ENCODE measurements at regions not wholly inside any gene's neighbourhood (a gene's known extent, or its start where the extent isn't known, plus 50 kb on each side); places are given as distances from the start of the nearest gene placed in this dataset.
A peak's percentile ranks its signal among the peaks of the same experiment; 100 is the strongest.
"Not testable (repeated sequence)": the region's sequence is repeated elsewhere in the genome, so short reads cannot be mapped to it uniquely, and the experiment has no call there.

- FAIRE-seq (no peak), DNase-seq (ENCODE audit: low spot score) (no peak)
These were observed 55.9 kb upstream of the ALB start for GRCh38 chr4:73348185-73348584.

- no peak for DNase-seq (ENCODE audit: low spot score)
- FAIRE-seq: no peak
These were observed 56.6 kb upstream of the ALB start for GRCh38 chr4:73347497-73347896.

GRCh38 chr4:73345399-73345975, 58.6 kb upstream of the ALB start:
- FAIRE-seq (no peak), DNase-seq (ENCODE audit: low spot score) (no peak)

GRCh38 chr4:73344106-73344505, 60.0 kb upstream of the ALB start:
- FAIRE-seq (no peak), DNase-seq (ENCODE audit: low spot score) (no peak)

- FAIRE-seq (no peak), DNase-seq (ENCODE audit: low spot score) (no peak)
These were observed 60.7 kb upstream of the ALB start for GRCh38 chr4:73343432-73343831.

GRCh38 chr4:73341454-73341853, 62.6 kb upstream of the ALB start:
- peak; percentile 82 for FAIRE-seq

GRCh38 chr4:73340917-73341316, 63.2 kb upstream of the ALB start:
- no peak for FAIRE-seq
- no peak for DNase-seq (ENCODE audit: low spot score)

More at GRCh38 chr4:73341454-73341853, 62.6 kb upstream of the ALB start:
- DNase-seq (ENCODE audit: low spot score): peak; percentile 58

GRCh38 chr4:73335679-73336078, 68.4 kb upstream of the ALB start:
- DNase-seq (ENCODE audit: low spot score): no peak
- no peak for FAIRE-seq

GRCh38 chr4:73332012-73332411, 72.1 kb upstream of the ALB start:
- not testable (repeated sequence) for DNase-seq (ENCODE audit: low spot score); FAIRE-seq

- DNase-seq (ENCODE audit: low spot score) (no peak), FAIRE-seq (peak; percentile 61)
These were observed 70.7 kb upstream of the ANKRD17 start for GRCh38 chr4:73329300-73329699.

GRCh38 chr4:73325776-73326175, 67.2 kb upstream of the ANKRD17 start:
- not testable (repeated sequence) for FAIRE-seq; DNase-seq (ENCODE audit: low spot score)

GRCh38 chr4:73317092-73317491, 58.5 kb upstream of the ANKRD17 start:
- DNase-seq (ENCODE audit: low spot score): no peak
- no peak for FAIRE-seq

- FAIRE-seq (no peak), DNase-seq (ENCODE audit: low spot score) (no peak)
These were observed 56.5 kb upstream of the ANKRD17 start for GRCh38 chr4:73315091-73315490.

GRCh38 chr4:73312967-73313366, 54.4 kb upstream of the ANKRD17 start:
- FAIRE-seq: no peak
- no peak for DNase-seq (ENCODE audit: low spot score)

- DNase-seq (ENCODE audit: low spot score) (peak; percentile 16), FAIRE-seq (no peak)
These were observed 52.8 kb upstream of the ANKRD17 start for GRCh38 chr4:73311428-73311827.

GRCh38 chr4:73309211-73309610, 50.6 kb upstream of the ANKRD17 start:
- FAIRE-seq (no peak), DNase-seq (ENCODE audit: low spot score) (no peak)

All from urothelium cell line (cell line).